B cell (primary cell): ENCODE measurements at regions not wholly inside any gene's neighbourhood (a gene's known extent, or its start where the extent isn't known, plus 50 kb on each side); places are given as distances from the start of the nearest gene placed in this dataset.

Experiments used
- ATAC-seq: fragments of 200-7000 bp; cut with Tn5 transposase; one replicate; pipeline ENCODE4 v1.10.0; 2021; ENCODE audit warnings: low read depth, mild to moderate bottlenecking, moderate number of reproducible peaks, moderate library complexity
- CTCF ChIA-PET: fragments of 350-600 bp; sonication (Branson Sonifier 250); formaldehyde crosslinking; loops from one replicate; lab custom pipeline; 2021; ENCODE audit warnings: antibody characterized with exemption, inconsistent platforms; lab: Charles Lee
- POLR2A ChIA-PET: fragments of 350-600 bp; sonication (Branson Sonifier 250); formaldehyde crosslinking; loops from one replicate; lab custom pipeline; 2021; ENCODE audit warnings: antibody characterized with exemption; lab: Charles Lee
- DNase-seq: peaks from one replicate; pipeline ENCODE4 v3.0.0; 2013
- H2AFZ ChIP-seq: 2 replicates; pipeline ENCODE4 v1.6.1; 2012; ENCODE audit warnings: mild to moderate bottlenecking, low read depth, low read length; ENCODE audit not compliant: insufficient read depth, poor library complexity, severe bottlenecking
- H3K27ac ChIP-seq, 2 donors: 1 replicate in 1 of 2; 2 replicates in 1 of 2; pipeline ENCODE4 v1.5.1; 2012 to 2013; ENCODE audit warnings: low read length in 2 of 2, mild to moderate bottlenecking in 2 of 2, moderate library complexity in 1 of 2
- H3K27me3 ChIP-seq, 4 experiments: fragments of 200-600 bp in 1 of 4; sonication (generic) in 1 of 4; replicated peaks in 1 of 4; 1 replicate in 2 of 4; 2 replicates in 2 of 4; pipeline versions ENCODE4 v1.6.1 to v1.7.0; 2013 to 2016; ENCODE audit warnings: low read length in 3 of 4, mild to moderate bottlenecking in 2 of 4, mixed read lengths in 1 of 4, moderate library complexity in 1 of 4; ENCODE audit not compliant: insufficient read depth in 4 of 4, control insufficient read depth in 3 of 4; ENCODE audit errors: control extremely low read depth in 1 of 4
- H3K36me3 ChIP-seq, 2 experiments: replicated peaks in 1 of 2; 1 replicate in 1 of 2; 2 replicates in 1 of 2; pipeline versions ENCODE4 v1.6.1 to v1.7.1; 2013; ENCODE audit warnings: low read length in 1 of 2; ENCODE audit not compliant: insufficient read depth in 2 of 2, control insufficient read depth in 1 of 2; ENCODE audit errors: control extremely low read depth in 1 of 2, extremely low read depth in 1 of 2
- H3K4me1 ChIP-seq, 2 donors: fragments of 200-600 bp in 1 of 2; sonication (generic) in 1 of 2; 1 replicate in 1 of 2; 2 replicates in 1 of 2; pipeline versions ENCODE4 v1.5.1 to v1.6.1; 2013 to 2017; ENCODE audit warnings: low read length in 2 of 2; ENCODE audit not compliant: control insufficient read depth in 2 of 2, insufficient read depth in 2 of 2
- H3K4me2 ChIP-seq: replicated peaks from 2 replicates; pipeline ENCODE3; 2012; ENCODE audit warnings: mild to moderate bottlenecking, low read depth, low read length; ENCODE audit not compliant: poor library complexity, severe bottlenecking
- H3K4me3 ChIP-seq, 5 experiments: fragments of 200-600 bp in 1 of 5; sonication (generic) in 1 of 5; 1 replicate in 3 of 5; 2 replicates in 2 of 5; pipeline versions ENCODE4 v1.5.1 to v1.7.0; 2011 to 2016; ENCODE audit warnings: low read length in 4 of 5, mild to moderate bottlenecking in 4 of 5, low read depth in 2 of 5, control low read depth in 1 of 5, moderate library complexity in 1 of 5; ENCODE audit not compliant: insufficient read depth in 1 of 5; ENCODE audit errors: control extremely low read depth in 1 of 5, extremely low read depth in 1 of 5
- H3K79me2 ChIP-seq: fragments of 200-600 bp; sonication (generic); one replicate; pipeline ENCODE4 v1.6.0; 2016; ENCODE audit warnings: low read length; ENCODE audit not compliant: control insufficient read depth, insufficient read depth
- H3K9ac ChIP-seq: fragments of 200-600 bp; sonication (generic); 2 replicates; pipeline ENCODE4 v1.6.1; 2017; ENCODE audit warnings: mild to moderate bottlenecking, low read length, moderate library complexity
- H3K9me3 ChIP-seq, 3 donors: one replicate each; pipeline versions ENCODE4 v1.6.1 to v1.7.1; 2013; ENCODE audit warnings: low read length in 2 of 3; ENCODE audit not compliant: control insufficient read depth in 2 of 3, insufficient read depth in 1 of 3; ENCODE audit errors: control extremely low read depth in 1 of 3
- H4K20me1 ChIP-seq: 2 replicates; pipeline ENCODE4 v1.6.0; 2012; ENCODE audit warnings: mild to moderate bottlenecking, low read length; ENCODE audit not compliant: insufficient read depth, control insufficient read depth, poor library complexity, severe bottlenecking
- H3K27ac Mint-ChIP-seq: one replicate; pipeline ENCODE4 v1.8.0; 2021; ENCODE audit warnings: mixed read lengths
- H3K27me3 Mint-ChIP-seq: one replicate; pipeline ENCODE4 v1.8.0; 2021; ENCODE audit warnings: mixed read lengths
- H3K4me1 Mint-ChIP-seq: one replicate; pipeline ENCODE4 v1.8.0; 2021; ENCODE audit warnings: mixed read lengths
- H3K4me3 Mint-ChIP-seq: one replicate; pipeline ENCODE4 v1.8.0; 2021; ENCODE audit warnings: mixed read lengths
- H3K9me3 Mint-ChIP-seq: one replicate; pipeline ENCODE4 v1.8.0; 2022; ENCODE audit warnings: mixed read lengths; ENCODE audit not compliant: insufficient read depth
- CTCF ChIP-seq: fragments of 200-600 bp; IDR thresholded peaks from one replicate; pipeline ENCODE4 v1.8.0; 2022; ENCODE audit warnings: antibody characterized with exemption, mild to moderate bottlenecking
- EZH2 ChIP-seq: IDR thresholded peaks from 2 replicates; pipeline ENCODE4 v1.6.1; 2012; ENCODE audit warnings: borderline replicate concordance, low read depth, mild to moderate bottlenecking, moderate library complexity, low read length; ENCODE audit not compliant: insufficient read depth, poor library complexity, severe bottlenecking
- WGBS: methylation state at CpG from one replicate; pipeline ENCODE4 v1.1.5; 2013; ENCODE audit warnings: missing lambda C conversion rate; ENCODE audit not compliant: insufficient coverage; 5-methylcytosine and 5-hydroxymethylcytosine counted together
- intact Hi-C: fragments of 100-400 bp; cut with micrococcal nuclease; formaldehyde crosslinking; loops from one replicate; pipeline ENCODE4 v1.10.0; 2022

- no peak overlapping the region for H2AFZ ChIP-seq
- H3K9me3 ChIP-seq, result peaks cover 2 to 5% (median 2%) of the 10 kb centered on the region in 3 donors
- H3K9ac ChIP-seq, result no peak overlapping the region
- WGBS, result no CpG with 5 or more reads among the region's 4 CpGs
- no peaks in the 10 kb centered on the region for H3K79me2 ChIP-seq
- no peaks in the 10 kb centered on the region for H4K20me1 ChIP-seq
- peaks cover 4% of the 10 kb centered on the region for H3K4me1 Mint-ChIP-seq
- no peak overlapping the region for H3K27ac ChIP-seq
- H3K27ac Mint-ChIP-seq, result no peak overlapping the region
- ChIA-PET CTCF (no interaction called here), POLR2A (no interaction called here)
- no peak overlapping the region for H3K4me3 Mint-ChIP-seq
- ATAC-seq (no peak), DNase-seq (no peak)
- H3K36me3 ChIP-seq, result no peaks in the 10 kb centered on the region
- H3K27me3 ChIP-seq, result peaks cover 0 to 3% (median 0%) of the 10 kb centered on the region in 4 experiments
- H3K9me3 Mint-ChIP-seq, result peaks cover 4% of the 10 kb centered on the region
- no peak overlapping the region for H3K4me2 ChIP-seq
- no peak for TF ChIP-seq EZH2
- TF ChIP-seq CTCF, result no peak
- H3K27me3 Mint-ChIP-seq, result peaks cover 20% of the 10 kb centered on the region
- H3K4me3 ChIP-seq, result no peak overlapping the region
- intact Hi-C loops, result no loop called here
- no peaks in the 10 kb centered on the region for H3K4me1 ChIP-seq
Measured at GRCh38 chr14:95033031-95033430, 124.3 kb downstream of the DICER1 start.

GRCh38 chr14:95026851-95027463 lies 130.4 kb downstream of the DICER1 start:
- 76% methylated on average over 4 of the region's 7 CpGs for WGBS
- TF ChIP-seq CTCF (no peak), EZH2 (no peak)
- POLR2A ChIA-PET, result no interaction called here

More at GRCh38 chr14:95026851-95027463, 130.4 kb downstream of the DICER1 start:
- no peaks in the 10 kb centered on the region for H3K79me2 ChIP-seq
- ATAC-seq, result no peak
- H2AFZ ChIP-seq, result no peak overlapping the region
- H3K27ac ChIP-seq, result no peak overlapping the region
- Mint-ChIP-seq H3K4me3 (no peak overlapping the region), H3K27ac (no peak overlapping the region), H3K9me3 (peaks cover 4% of the 10 kb centered on the region), H3K27me3 (peaks cover 15% of the 10 kb centered on the region), H3K4me1 (no peaks in the 10 kb centered on the region)
- intact Hi-C loops, result no loop called here
- H3K4me2 ChIP-seq, result no peak overlapping the region
- no peaks in the 10 kb centered on the region for H3K36me3 ChIP-seq
- H3K4me3 ChIP-seq, result no peak overlapping the region
- DNase-seq, result no peak
- H3K9ac ChIP-seq, result no peak overlapping the region
- peaks cover 0 to 11% (median 0%) of the 10 kb centered on the region in 4 experiments for H3K27me3 ChIP-seq
- peaks cover 0 to 2% (median 0%) of the 10 kb centered on the region in 3 donors for H3K9me3 ChIP-seq
- no peaks in the 10 kb centered on the region for H3K4me1 ChIP-seq
- CTCF ChIA-PET, result no interaction called here
- no peaks in the 10 kb centered on the region for H4K20me1 ChIP-seq
